ENCODE measurements at regions not wholly inside any gene's neighbourhood (a gene's known extent, or its start where the extent isn't known, plus 50 kb on each side); places are given as distances from the start of the nearest gene placed in this dataset.
"Not testable (repeated sequence)": the region's sequence is repeated elsewhere in the genome, so short reads cannot be mapped to it uniquely, and the experiment has no call there.

GRCh38 chr20:50451792-50452425 lies 58.3 kb upstream of the PTPN1 start:
- BruUV-seq (replicated peaks); DNase-seq (ENCODE audit: low read depth, low spot score); H3K9me1 ChIP-seq (replicated peaks; ENCODE audit: control insufficient read depth, extremely low read depth, insufficient read depth, low read length); H3K9ac ChIP-seq (replicated peaks; ENCODE audit: extremely low read depth, insufficient read depth, low read length); H3K36me3 ChIP-seq (ENCODE audit: control insufficient read depth in 2 of 2, extremely low read depth in 1 of 2, insufficient read depth in 2 of 2, low read length in 2 of 2); POLR2A ChIA-PET; H3K4me2 ChIP-seq (ENCODE audit: insufficient read depth, low read length); H3K4me1 ChIP-seq (ENCODE audit: control insufficient read depth, extremely low read depth, insufficient read depth, low read length); dilution Hi-C loops (cut with MboI; ENCODE audit: extremely low pct_ligation_motif_present, low sequenced_read_pairs); FAIRE-seq; intact Hi-C loops (cut with micrococcal nuclease); H4K20me1 ChIP-seq (replicated peaks; ENCODE audit: control insufficient read depth, extremely low read depth, insufficient read depth, low read length); H3K4me3 ChIP-seq (replicated peaks in 1 of 3; ENCODE audit: insufficient read depth in 1 of 3, low read depth in 1 of 3, low read length in 3 of 3); H2AFZ ChIP-seq (ENCODE audit: low read depth, low read length); H3K27ac ChIP-seq (ENCODE audit: insufficient read depth, low read depth, low read length); H3K9me3 ChIP-seq (replicated peaks; ENCODE audit: control insufficient read depth, insufficient read depth, low read length); H3K27me3 ChIP-seq (ENCODE audit: control insufficient read depth in 2 of 2, insufficient read depth in 2 of 2, low read length in 2 of 2); H3K79me2 ChIP-seq (ENCODE audit: control insufficient read depth, insufficient read depth, low read length): not testable (repeated sequence)
- CTCF ChIA-PET, result interaction anchor here (1.0 kb wide), 1 partner anchor 14 kb away, joined by 4 read pairs; no protein-coding TSS in a partner anchor

- ChIA-PET CTCF (interaction anchor here (0.7 kb wide), 1 partner anchor 275 kb away, joined by 5 read pairs; no protein-coding TSS in a partner anchor), POLR2A (no interaction called here)
- Histone ChIP-seq H2AFZ (ENCODE audit: low read depth, low read length) (no peak overlapping the region), H3K4me2 (ENCODE audit: insufficient read depth, low read length) (no peak overlapping the region), H3K79me2 (ENCODE audit: control insufficient read depth, insufficient read depth, low read length) (no peaks in the 10 kb centered on the region), H3K9me1 (replicated peaks; ENCODE audit: control insufficient read depth, extremely low read depth, insufficient read depth, low read length) (no peaks in the 10 kb centered on the region), H3K27me3 (ENCODE audit: control insufficient read depth in 2 of 2, insufficient read depth in 2 of 2, low read length in 2 of 2) (peaks cover 3 to 9% of the 10 kb centered on the region in 2 experiments), H3K27ac (ENCODE audit: insufficient read depth, low read depth, low read length) (no peak overlapping the region), H3K4me1 (ENCODE audit: control insufficient read depth, extremely low read depth, insufficient read depth, low read length) (no peaks in the 10 kb centered on the region), H4K20me1 (replicated peaks; ENCODE audit: control insufficient read depth, extremely low read depth, insufficient read depth, low read length) (no peaks in the 10 kb centered on the region), H3K36me3 (ENCODE audit: control insufficient read depth in 2 of 2, extremely low read depth in 1 of 2, insufficient read depth in 2 of 2, low read length in 2 of 2) (no peaks in the 10 kb centered on the region), H3K9ac (replicated peaks; ENCODE audit: extremely low read depth, insufficient read depth, low read length) (no peak overlapping the region), H3K4me3 (replicated peaks in 1 of 3; ENCODE audit: insufficient read depth in 1 of 3, low read depth in 1 of 3, low read length in 3 of 3) (no peak overlapping the region), H3K9me3 (replicated peaks; ENCODE audit: control insufficient read depth, insufficient read depth, low read length) (no peaks in the 10 kb centered on the region)
- FAIRE-seq, result no peak
- no TSS peak for BruUV-seq (replicated peaks)
- intact Hi-C loops (cut with micrococcal nuclease), result no loop called here
- TF ChIP-seq, protein P1, sequence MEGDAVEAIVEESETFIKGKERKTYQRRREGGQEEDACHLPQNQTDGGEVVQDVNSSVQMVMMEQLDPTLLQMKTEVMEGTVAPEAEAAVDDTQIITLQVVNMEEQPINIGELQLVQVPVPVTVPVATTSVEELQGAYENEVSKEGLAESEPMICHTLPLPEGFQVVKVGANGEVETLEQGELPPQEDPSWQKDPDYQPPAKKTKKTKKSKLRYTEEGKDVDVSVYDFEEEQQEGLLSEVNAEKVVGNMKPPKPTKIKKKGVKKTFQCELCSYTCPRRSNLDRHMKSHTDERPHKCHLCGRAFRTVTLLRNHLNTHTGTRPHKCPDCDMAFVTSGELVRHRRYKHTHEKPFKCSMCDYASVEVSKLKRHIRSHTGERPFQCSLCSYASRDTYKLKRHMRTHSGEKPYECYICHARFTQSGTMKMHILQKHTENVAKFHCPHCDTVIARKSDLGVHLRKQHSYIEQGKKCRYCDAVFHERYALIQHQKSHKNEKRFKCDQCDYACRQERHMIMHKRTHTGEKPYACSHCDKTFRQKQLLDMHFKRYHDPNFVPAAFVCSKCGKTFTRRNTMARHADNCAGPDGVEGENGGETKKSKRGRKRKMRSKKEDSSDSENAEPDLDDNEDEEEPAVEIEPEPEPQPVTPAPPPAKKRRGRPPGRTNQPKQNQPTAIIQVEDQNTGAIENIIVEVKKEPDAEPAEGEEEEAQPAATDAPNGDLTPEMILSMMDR (IDR thresholded peaks at IDR 0.05; ENCODE audit: extremely low read depth in 1 of 2, insufficient read depth in 1 of 2, low read depth in 1 of 2, low read length in 2 of 2), result no peak
- TF ChIP-seq, protein P2, sequence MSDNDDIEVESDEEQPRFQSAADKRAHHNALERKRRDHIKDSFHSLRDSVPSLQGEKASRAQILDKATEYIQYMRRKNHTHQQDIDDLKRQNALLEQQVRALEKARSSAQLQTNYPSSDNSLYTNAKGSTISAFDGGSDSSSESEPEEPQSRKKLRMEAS (IDR thresholded peaks at IDR 0.05; ENCODE audit: insufficient read depth, insufficient read length), result no peak
- TF ChIP-seq FOS (IDR thresholded peaks at IDR 0.05; ENCODE audit: borderline replicate concordance, insufficient read depth, low read length) (no peak), EZH2 (IDR thresholded peaks at IDR 0.05; ENCODE audit: borderline replicate concordance, low read depth, low read length, severe bottlenecking) (no peak), MYC (IDR thresholded peaks at IDR 0.05; ENCODE audit: low read depth, low read length) (no peak), JUN (IDR thresholded peaks at IDR 0.05; ENCODE audit: borderline replicate concordance, insufficient read depth, insufficient read length, low read depth) (no peak), POLR2A (IDR thresholded peaks at IDR 0.05; ENCODE audit: low read depth, low read length) (no peak), POLR2AphosphoS5 (IDR thresholded peaks at IDR 0.05; ENCODE audit: insufficient read depth, low read depth, low read length) (no peak)
- DNase-seq (ENCODE audit: low read depth, low spot score), result no peak
- dilution Hi-C loops (cut with MboI; ENCODE audit: extremely low pct_ligation_motif_present, low sequenced_read_pairs), result no loop called here
Measured at GRCh38 chr20:50453533-50454244, 56.5 kb upstream of the PTPN1 start.

DNA sequence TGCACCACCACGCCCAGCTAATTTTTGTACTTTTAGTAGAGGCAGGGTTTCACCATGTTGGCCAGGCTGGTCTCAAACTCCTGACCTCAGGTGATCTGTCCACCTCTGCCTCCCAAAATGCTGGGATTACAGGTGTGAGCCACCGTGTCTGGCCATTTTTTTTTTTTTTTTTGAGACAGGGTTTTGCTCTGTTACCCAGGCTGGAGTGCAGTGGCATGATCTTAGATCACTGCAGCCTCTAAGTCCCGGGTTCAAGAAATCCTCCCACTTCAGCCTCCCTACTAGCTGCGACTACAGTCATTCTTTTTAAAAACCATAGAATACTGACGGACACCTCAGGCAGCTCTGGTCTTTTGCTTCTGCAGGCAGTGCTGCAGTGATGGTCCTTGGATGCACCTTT lies 54.9 kb upstream of the PTPN1 start:
- CTCF ChIA-PET, result interaction anchor here (1.1 kb wide), 1 partner anchor 267 kb away, joined by 3 read pairs; no protein-coding TSS in a partner anchor
- H3K4me3 ChIP-seq (replicated peaks in 1 of 3; ENCODE audit: insufficient read depth in 1 of 3, low read depth in 1 of 3, low read length in 3 of 3); DNase-seq (ENCODE audit: low read depth, low spot score); H3K27ac ChIP-seq (ENCODE audit: insufficient read depth, low read depth, low read length); H3K4me1 ChIP-seq (ENCODE audit: control insufficient read depth, extremely low read depth, insufficient read depth, low read length); H2AFZ ChIP-seq (ENCODE audit: low read depth, low read length); H3K9me1 ChIP-seq (replicated peaks; ENCODE audit: control insufficient read depth, extremely low read depth, insufficient read depth, low read length); H3K4me2 ChIP-seq (ENCODE audit: insufficient read depth, low read length); POLR2A ChIA-PET; intact Hi-C loops (cut with micrococcal nuclease); H3K79me2 ChIP-seq (ENCODE audit: control insufficient read depth, insufficient read depth, low read length); BruUV-seq (replicated peaks); H3K36me3 ChIP-seq (ENCODE audit: control insufficient read depth in 2 of 2, extremely low read depth in 1 of 2, insufficient read depth in 2 of 2, low read length in 2 of 2); H4K20me1 ChIP-seq (replicated peaks; ENCODE audit: control insufficient read depth, extremely low read depth, insufficient read depth, low read length); dilution Hi-C loops (cut with MboI; ENCODE audit: extremely low pct_ligation_motif_present, low sequenced_read_pairs); H3K9me3 ChIP-seq (replicated peaks; ENCODE audit: control insufficient read depth, insufficient read depth, low read length); FAIRE-seq; H3K9ac ChIP-seq (replicated peaks; ENCODE audit: extremely low read depth, insufficient read depth, low read length); H3K27me3 ChIP-seq (ENCODE audit: control insufficient read depth in 2 of 2, insufficient read depth in 2 of 2, low read length in 2 of 2): not testable (repeated sequence)

Data from endothelial cell of umbilical vein (primary cell).